HepG2 (cell line): ENCODE measurements at regions not wholly inside any gene's neighbourhood (a gene's known extent, or its start where the extent isn't known, plus 50 kb on each side); places are given as distances from the start of the nearest gene placed in this dataset.

Source experiments
- SP1 ChIP-seq, 2 experiments: fragments of 450-650 bp in 1 of 2; sonication (generic) in 1 of 2; formaldehyde crosslinking in 1 of 2; IDR thresholded peaks; 2 replicates each; pipeline versions ENCODE4 v1.4.0 to v1.6.1; 2016 to 2020; ENCODE audit warnings: missing genetic modification reagents in 1 of 2
- ZNF17 ChIP-seq: sonication (generic); formaldehyde crosslinking; IDR thresholded peaks from 2 replicates; pipeline ENCODE4 v1.5.0; 2020; ENCODE audit warnings: mild to moderate bottlenecking, missing genetic modification reagents
- ZNF292 ChIP-seq: sonication (generic); formaldehyde crosslinking; IDR thresholded peaks from 2 replicates; pipeline ENCODE4 v1.8.1; 2022; ENCODE audit warnings: mild to moderate bottlenecking, low read depth, missing genetic modification reagents, borderline replicate concordance
- ZNF724P ChIP-seq: sonication (generic); formaldehyde crosslinking; IDR thresholded peaks from 2 replicates; pipeline ENCODE4 v1.8.0; 2022; ENCODE audit warnings: missing genetic modification reagents, borderline replicate concordance
- TF ChIP-seq, protein P1 (sequence below): IDR thresholded peaks from 2 replicates; pipeline ENCODE4 v1.4.0; 2020; ENCODE audit warnings: mild to moderate bottlenecking, missing genetic modification reagents

GRCh38 chr2:183284606-183285005 is 160.4 kb downstream of the NUP35 start:
- TF ChIP-seq SP1 (IDR thresholded peaks at IDR 0.05) = no peak
- TF ChIP-seq SP1 (CRISPR knock-in tag; IDR thresholded peaks at IDR 0.05) = no peak
- TF ChIP-seq ZNF17 (CRISPR knock-in tag) = no peak
- TF ChIP-seq ZNF292 = no peak
- TF ChIP-seq ZNF724P (CRISPR knock-in tag) = no peak
- TF ChIP-seq, protein P1, sequence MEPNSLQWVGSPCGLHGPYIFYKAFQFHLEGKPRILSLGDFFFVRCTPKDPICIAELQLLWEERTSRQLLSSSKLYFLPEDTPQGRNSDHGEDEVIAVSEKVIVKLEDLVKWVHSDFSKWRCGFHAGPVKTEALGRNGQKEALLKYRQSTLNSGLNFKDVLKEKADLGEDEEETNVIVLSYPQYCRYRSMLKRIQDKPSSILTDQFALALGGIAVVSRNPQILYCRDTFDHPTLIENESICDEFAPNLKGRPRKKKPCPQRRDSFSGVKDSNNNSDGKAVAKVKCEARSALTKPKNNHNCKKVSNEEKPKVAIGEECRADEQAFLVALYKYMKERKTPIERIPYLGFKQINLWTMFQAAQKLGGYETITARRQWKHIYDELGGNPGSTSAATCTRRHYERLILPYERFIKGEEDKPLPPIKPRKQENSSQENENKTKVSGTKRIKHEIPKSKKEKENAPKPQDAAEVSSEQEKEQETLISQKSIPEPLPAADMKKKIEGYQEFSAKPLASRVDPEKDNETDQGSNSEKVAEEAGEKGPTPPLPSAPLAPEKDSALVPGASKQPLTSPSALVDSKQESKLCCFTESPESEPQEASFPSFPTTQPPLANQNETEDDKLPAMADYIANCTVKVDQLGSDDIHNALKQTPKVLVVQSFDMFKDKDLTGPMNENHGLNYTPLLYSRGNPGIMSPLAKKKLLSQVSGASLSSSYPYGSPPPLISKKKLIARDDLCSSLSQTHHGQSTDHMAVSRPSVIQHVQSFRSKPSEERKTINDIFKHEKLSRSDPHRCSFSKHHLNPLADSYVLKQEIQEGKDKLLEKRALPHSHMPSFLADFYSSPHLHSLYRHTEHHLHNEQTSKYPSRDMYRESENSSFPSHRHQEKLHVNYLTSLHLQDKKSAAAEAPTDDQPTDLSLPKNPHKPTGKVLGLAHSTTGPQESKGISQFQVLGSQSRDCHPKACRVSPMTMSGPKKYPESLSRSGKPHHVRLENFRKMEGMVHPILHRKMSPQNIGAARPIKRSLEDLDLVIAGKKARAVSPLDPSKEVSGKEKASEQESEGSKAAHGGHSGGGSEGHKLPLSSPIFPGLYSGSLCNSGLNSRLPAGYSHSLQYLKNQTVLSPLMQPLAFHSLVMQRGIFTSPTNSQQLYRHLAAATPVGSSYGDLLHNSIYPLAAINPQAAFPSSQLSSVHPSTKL = no peak
